ENCODE measurements at regions not wholly inside any gene's neighbourhood (a gene's known extent, or its start where the extent isn't known, plus 50 kb on each side); places are given as distances from the start of the nearest gene placed in this dataset.

GRCh38 chr9:81037889-81038288 is 651.5 kb downstream of the TLE1 start:
- TF ChIP-seq CTCF (conservative IDR thresholded peaks at IDR 0.05 in 1 of 2, IDR thresholded peaks at IDR 0.05 in 1 of 2; ENCODE audit: extremely low read depth in 1 of 2, insufficient read depth in 1 of 2, low read depth in 1 of 2, low read length in 2 of 2): no peak
- no peak for TF ChIP-seq EZH2 (IDR thresholded peaks at IDR 0.05; ENCODE audit: borderline replicate concordance, low read length)

Data from mammary epithelial cell (primary cell).